VCaP (cell line): ENCODE measurements at regions not wholly inside any gene's neighbourhood (a gene's known extent, or its start where the extent isn't known, plus 50 kb on each side); places are given as distances from the start of the nearest gene placed in this dataset.
A peak's percentile ranks its signal among the peaks of the same experiment; 100 is the strongest.
"Not testable (repeated sequence)": the region's sequence is repeated elsewhere in the genome, so short reads cannot be mapped to it uniquely, and the experiment has no call there.

Experiments used
- H3K27ac ChIP-seq: fragments of 450-650 bp; 2 replicates; pipeline ENCODE4 v1.5.1; 2017
- CTCF ChIP-seq: fragments of 450-650 bp; conservative IDR thresholded peaks from 2 replicates; pipeline ENCODE4 v1.5.1; 2017; ENCODE audit warnings: mild to moderate bottlenecking, moderate library complexity

- H3K27ac ChIP-seq, result no peak overlapping the region
- TF ChIP-seq CTCF, result no peak
Measured at GRCh38 chr6:168916576-168917211, 337.0 kb downstream of the THBS2 start.

- no peak for TF ChIP-seq CTCF
- H3K27ac ChIP-seq, result no peak overlapping the region
Measured at GRCh38 chr6:168915855-168916254, 337.8 kb downstream of the THBS2 start.

GRCh38 chr6:168915242-168915641 lies 338.4 kb downstream of the THBS2 start:
- H3K27ac ChIP-seq, result no peak overlapping the region
- TF ChIP-seq CTCF, result no peak

GRCh38 chr6:168913866-168914469 lies 339.7 kb downstream of the THBS2 start:
- TF ChIP-seq CTCF, result no peak
- H3K27ac ChIP-seq, result no peak overlapping the region

GRCh38 chr6:168913231-168913865 lies 340.3 kb downstream of the THBS2 start:
- not testable (repeated sequence) for H3K27ac ChIP-seq

- TF ChIP-seq CTCF, result no peak
- no peak overlapping the region for H3K27ac ChIP-seq
Measured at GRCh38 chr6:168909288-168909687, 344.4 kb downstream of the THBS2 start.

- TF ChIP-seq CTCF, result peak; percentile 55
- no peak overlapping the region for H3K27ac ChIP-seq
Measured at GRCh38 chr6:168908887-168909286, 344.8 kb downstream of the THBS2 start.

- no peak for TF ChIP-seq CTCF
- no peak overlapping the region for H3K27ac ChIP-seq
Measured at GRCh38 chr6:168908166-168908565, 345.5 kb downstream of the THBS2 start.
